H1 (cell line): ENCODE measurements at regions not wholly inside any gene's neighbourhood (a gene's known extent, or its start where the extent isn't known, plus 50 kb on each side); places are given as distances from the start of the nearest gene placed in this dataset.

Experiments used
- CTCF ChIA-PET: fragments of 300-600 bp; sonication (Branson Sonifier 250); formaldehyde crosslinking; loops from one replicate; lab custom pipeline; 2021; ENCODE audit not compliant: partially characterized antibody; lab: Charles Lee
- POLR2A ChIA-PET: fragments of 300-600 bp; sonication (Branson Sonifier 250); formaldehyde crosslinking; loops from one replicate; lab custom pipeline; 2021; ENCODE audit warnings: inconsistent platforms; ENCODE audit not compliant: partially characterized antibody; lab: Charles Lee
- DNase-seq, 2 experiments: peaks; one replicate each; pipeline versions ENCODE4 v3.0.0 to v3.0.0-alpha.2; 2010 to 2022; ENCODE audit warnings: low spot score in 2 of 2, low read depth in 1 of 2, mixed read lengths in 1 of 2
- FAIRE-seq: peaks from 2 replicates; lab custom pipeline; 2011; peaks lifted over from hg19 to GRCh38; lab: Jason Lieb, UNC
- H2AFZ ChIP-seq: 2 replicates; pipeline ENCODE4 v1.8.1; 2012; ENCODE audit warnings: low read length, inconsistent platforms
- H2AK5ac ChIP-seq: 2 replicates; pipeline ENCODE4 v1.6.1; 2013; ENCODE audit warnings: low read depth, low read length
- H2BK120ac ChIP-seq: replicated peaks from 2 replicates; pipeline ENCODE3; 2013; ENCODE audit warnings: low read depth, low read length, inconsistent platforms
- H2BK12ac ChIP-seq: 2 replicates; pipeline ENCODE4 v1.6.1; 2013; ENCODE audit warnings: low read depth, low read length
- H2BK15ac ChIP-seq: 2 replicates; pipeline ENCODE4 v1.6.1; 2013; ENCODE audit warnings: low read length
- H2BK20ac ChIP-seq: 2 replicates; pipeline ENCODE4 v1.6.1; 2013; ENCODE audit warnings: low read length
- H2BK5ac ChIP-seq: 2 replicates; pipeline ENCODE4 v1.6.1; 2013; ENCODE audit warnings: low read depth, low read length
- H3K14ac ChIP-seq: 2 replicates; pipeline ENCODE4 v1.6.1; 2013; ENCODE audit warnings: inconsistent platforms; ENCODE audit not compliant: insufficient read length
- H3K18ac ChIP-seq: 2 replicates; pipeline ENCODE4 v1.6.1; 2013; ENCODE audit warnings: low read length; ENCODE audit errors: extremely low read depth
- H3K23ac ChIP-seq: 2 replicates; pipeline ENCODE4 v1.6.1; 2013; ENCODE audit warnings: inconsistent platforms; ENCODE audit not compliant: insufficient read length
- H3K23me2 ChIP-seq: 2 replicates; pipeline ENCODE4 v1.6.1; 2013; ENCODE audit warnings: low read depth, low read length
- H3K27ac ChIP-seq: 2 replicates; pipeline ENCODE4 v1.6.1; 2011; ENCODE audit warnings: low read depth, low read length, inconsistent platforms
- H3K27me3 ChIP-seq, 4 experiments: replicated peaks in 1 of 4; 1 replicate in 1 of 4; 2 replicates in 3 of 4; pipeline versions ENCODE4 v1.6.1 to v1.8.1; 2011 to 2013; ENCODE audit warnings: low read length in 3 of 4, mild to moderate bottlenecking in 3 of 4, inconsistent platforms in 2 of 4, mixed read lengths in 2 of 4, moderate library complexity in 1 of 4; ENCODE audit not compliant: control insufficient read depth in 3 of 4, insufficient read depth in 3 of 4; ENCODE audit errors: extremely low read depth in 1 of 4
- H3K36me3 ChIP-seq, 4 experiments: 2 replicates each; pipeline versions ENCODE4 v1.6.1 to v1.8.1; 2011 to 2013; ENCODE audit warnings: mild to moderate bottlenecking in 4 of 4, low read length in 3 of 4, moderate library complexity in 2 of 4, control low read depth in 1 of 4, inconsistent platforms in 1 of 4; ENCODE audit not compliant: insufficient read depth in 4 of 4, control insufficient read depth in 2 of 4
- H3K4ac ChIP-seq: replicated peaks from 2 replicates; pipeline ENCODE3; 2013; ENCODE audit warnings: low read length, low read depth, mixed read lengths, inconsistent platforms; ENCODE audit not compliant: insufficient read length
- H3K4me1 ChIP-seq, 4 experiments: replicated peaks in 1 of 4; 1 replicate in 1 of 4; 2 replicates in 3 of 4; pipeline versions ENCODE4 v1.6.1 to v1.8.1; 2011 to 2013; ENCODE audit warnings: low read length in 3 of 4, inconsistent platforms in 2 of 4, mixed read lengths in 1 of 4; ENCODE audit not compliant: insufficient read depth in 4 of 4, control insufficient read depth in 3 of 4
- H3K4me2 ChIP-seq, 2 experiments: 2 replicates each; pipeline versions ENCODE4 v1.6.1 to v1.8.1; 2011 to 2013; ENCODE audit warnings: low read depth in 2 of 2, low read length in 2 of 2, control low read depth in 1 of 2, inconsistent platforms in 1 of 2, mild to moderate bottlenecking in 1 of 2; ENCODE audit not compliant: insufficient read depth in 1 of 2
- H3K4me3 ChIP-seq, 4 experiments: fragments of 200-600, 300-600 bp in 1 of 4; sonication (generic), shearing (Covaris generic), sonication (Bioruptor Twin) in 1 of 4; 2 replicates each; pipeline versions ENCODE4 v1.5.1 to v1.8.1; 2011 to 2016; ENCODE audit warnings: low read length in 4 of 4, low read depth in 3 of 4, control low read depth in 2 of 4, inconsistent platforms in 2 of 4, mild to moderate bottlenecking in 2 of 4, mixed read lengths in 1 of 4, moderate library complexity in 1 of 4; ENCODE audit not compliant: insufficient read depth in 2 of 4; ENCODE audit errors: extremely low read depth in 1 of 4
- H3K56ac ChIP-seq: replicated peaks from 2 replicates; pipeline ENCODE3; 2013; ENCODE audit warnings: low read depth, mild to moderate bottlenecking, mixed read lengths, low read length, inconsistent platforms; ENCODE audit not compliant: insufficient read length
- H3K79me1 ChIP-seq: 2 replicates; pipeline ENCODE4 v1.6.1; 2013; ENCODE audit warnings: low read depth, low read length, control low read depth
- H3K79me2 ChIP-seq, 2 experiments: 2 replicates each; pipeline versions ENCODE4 v1.6.1 to v1.8.1; 2012 to 2013; ENCODE audit warnings: low read length in 2 of 2, mild to moderate bottlenecking in 2 of 2, inconsistent platforms in 1 of 2; ENCODE audit not compliant: insufficient read depth in 2 of 2, control insufficient read depth in 1 of 2
- H3K9ac ChIP-seq, 4 experiments: replicated peaks in 1 of 4; 1 replicate in 1 of 4; 2 replicates in 3 of 4; pipeline versions ENCODE4 v1.6.1 to v1.8.1; 2011 to 2013; ENCODE audit warnings: low read depth in 3 of 4, low read length in 3 of 4, control low read depth in 2 of 4, mild to moderate bottlenecking in 2 of 4, moderate library complexity in 2 of 4, inconsistent platforms in 1 of 4; ENCODE audit errors: extremely low read depth in 1 of 4
- H3K9me3 ChIP-seq, 2 experiments: 2 replicates each; pipeline versions ENCODE4 v1.6.1 to v1.8.1; 2012 to 2013; ENCODE audit warnings: mild to moderate bottlenecking in 2 of 2, moderate library complexity in 2 of 2, control low read depth in 1 of 2, inconsistent platforms in 1 of 2, low read depth in 1 of 2, low read length in 1 of 2, mixed read lengths in 1 of 2; ENCODE audit not compliant: insufficient read depth in 2 of 2
- H4K20me1 ChIP-seq, 2 experiments: replicated peaks in 1 of 2; 2 replicates each; pipeline versions ENCODE3 to v1.8.1; 2011 to 2013; ENCODE audit warnings: inconsistent platforms in 2 of 2, low read length in 2 of 2, mild to moderate bottlenecking in 1 of 2; ENCODE audit not compliant: insufficient read depth in 2 of 2, control insufficient read depth in 1 of 2
- H4K5ac ChIP-seq: 2 replicates; pipeline ENCODE4 v1.6.1; 2013; ENCODE audit warnings: low read length, low read depth, mixed read lengths, inconsistent platforms; ENCODE audit not compliant: insufficient read length
- H4K8ac ChIP-seq: 2 replicates; pipeline ENCODE4 v1.8.0; 2013; ENCODE audit warnings: mild to moderate bottlenecking, moderate library complexity, low read length, inconsistent platforms; ENCODE audit not compliant: insufficient read depth; ENCODE audit errors: extremely low read depth
- H4K91ac ChIP-seq: replicated peaks from 2 replicates; pipeline ENCODE3; 2013; ENCODE audit warnings: low read length, mixed read lengths, inconsistent platforms; ENCODE audit not compliant: insufficient read length
- BCL11A ChIP-seq, 2 experiments: IDR thresholded peaks; one replicate each; pipeline ENCODE4 v1.6.1; 2011; ENCODE audit warnings: low read depth in 2 of 2, low read length in 2 of 2, mild to moderate bottlenecking in 2 of 2
- BRCA1 ChIP-seq: IDR thresholded peaks from 2 replicates; pipeline ENCODE4 v1.6.1; 2012; ENCODE audit warnings: low read depth, low read length, improper control_type of control experiment
- EZH2 ChIP-seq: fragments of 200-600 bp; sonication (generic); IDR thresholded peaks from 2 replicates; pipeline ENCODE4 v1.7.1; 2012; ENCODE audit warnings: low read depth, mild to moderate bottlenecking, moderate library complexity, low read length, inconsistent platforms; ENCODE audit not compliant: severe bottlenecking
- JUN ChIP-seq: IDR thresholded peaks from 2 replicates; pipeline ENCODE4 v1.6.1; 2011; ENCODE audit warnings: low read depth, mild to moderate bottlenecking, improper control_type of control experiment, low read length
- WGBS, 2 experiments: shearing (Covaris generic) in 1 of 2; methylation state at CpG; one replicate each; pipeline versions ENCODE4 v1.1.6 to v1.1.7; 2013 to 2015; ENCODE audit warnings: low lambda C conversion rate in 2 of 2, mixed read lengths in 2 of 2, inconsistent platforms in 1 of 2, low coverage in 1 of 2, missing lambda C conversion rate in 1 of 2; ENCODE audit not compliant: insufficient replicate concordance in 2 of 2, insufficient coverage in 1 of 2, insufficient read length in 1 of 2; ENCODE audit errors: extremely low coverage in 1 of 2, missing lambda C conversion rate in 1 of 2; 5-methylcytosine and 5-hydroxymethylcytosine counted together

GRCh38 chrX:109926743-109927662 lies 75.9 kb upstream of the TMEM164 start:
- Histone ChIP-seq H2BK120ac (no peak overlapping the region), H3K27me3 (no peaks in the 10 kb centered on the region), H4K20me1 (no peaks in the 10 kb centered on the region), H3K18ac (no peak overlapping the region), H3K79me2 (no peaks in the 10 kb centered on the region), H4K8ac (no peak overlapping the region), H3K4ac (no peak overlapping the region), H3K27ac (no peak overlapping the region), H3K23ac (no peak overlapping the region), H2BK5ac (no peak overlapping the region), H2BK20ac (no peak overlapping the region), H3K23me2 (no peaks in the 10 kb centered on the region), H3K4me3 (no peak overlapping the region), H2AK5ac (no peak overlapping the region), H3K36me3 (no peaks in the 10 kb centered on the region), H3K4me2 (no peak overlapping the region), H3K14ac (no peak overlapping the region), H2BK12ac (no peak overlapping the region), H4K5ac (no peak overlapping the region), H4K91ac (no peak overlapping the region), H2BK15ac (no peak overlapping the region), H3K56ac (no peak overlapping the region)
- no peak for DNase-seq
- ChIA-PET CTCF (interaction anchor here (0.7 to 1.5 kb wide), 3 partner anchors 15 to 198 kb away, joined by 3 to 7 read pairs (median 5); no protein-coding TSS in a partner anchor), POLR2A (no interaction called here)
- WGBS, 2 experiments, result 90% methylated on average over 5 of the region's 5 CpGs; no CpG with 5 or more reads in 1 of the 2 experiments
- TF ChIP-seq BRCA1 (no peak), JUN (no peak), BCL11A (IDR thresholded peaks at IDR 0.05; ENCODE audit: low read depth in 2 of 2, low read length in 2 of 2) (no peak), EZH2 (no peak)
- TF ChIP-seq, all 59 proteins: peak for 0
- H3K9me3 ChIP-seq, result no peaks in the 10 kb centered on the region
- H3K79me1 ChIP-seq, result no peaks in the 10 kb centered on the region
- no peak overlapping the region for H3K9ac ChIP-seq
- H2AFZ ChIP-seq, result no peak overlapping the region
- FAIRE-seq, result no peak
- no peaks in the 10 kb centered on the region for H3K4me1 ChIP-seq
